Fibroblast of lung (primary cell): ENCODE measurements at regions not wholly inside any gene's neighbourhood (a gene's known extent, or its start where the extent isn't known, plus 50 kb on each side); places are given as distances from the start of the nearest gene placed in this dataset.

Experiments
- EZH2 ChIP-seq: IDR thresholded peaks from 2 replicates; pipeline ENCODE4 v1.5.1; 2012; ENCODE audit warnings: low read length, control low read depth, mild to moderate bottlenecking; ENCODE audit errors: missing control alignments
- TF ChIP-seq, protein P1 (sequence below), 2 donors: IDR thresholded peaks in 1 of 2; conservative IDR thresholded peaks in 1 of 2; 1 replicate in 1 of 2; 2 replicates in 1 of 2; pipeline ENCODE4 v1.5.1; 2011 to 2012; ENCODE audit warnings: low read length in 2 of 2, control low read depth in 1 of 2, inconsistent platforms in 1 of 2, low read depth in 1 of 2, mild to moderate bottlenecking in 1 of 2

DNA sequence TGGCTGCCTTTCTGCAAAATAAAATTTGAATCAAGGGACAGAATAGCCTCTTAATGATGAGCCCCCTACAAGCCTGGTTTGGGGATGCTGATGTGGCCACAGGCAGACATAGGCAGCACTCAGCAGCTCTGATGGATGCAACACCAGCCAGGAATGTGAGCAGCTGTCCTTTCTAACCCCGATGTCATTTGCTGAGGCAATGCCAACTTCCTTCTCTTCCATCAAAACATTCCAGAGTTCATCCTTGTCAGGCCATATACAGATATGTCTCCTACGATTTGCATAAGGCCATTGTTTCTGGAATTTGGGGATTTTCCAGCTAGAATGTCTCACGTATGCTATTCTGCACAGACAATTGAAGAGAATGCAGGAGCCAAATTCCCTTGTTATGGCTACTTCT is 52.1 kb upstream of the MYOCD start:
- TF ChIP-seq, protein P1, sequence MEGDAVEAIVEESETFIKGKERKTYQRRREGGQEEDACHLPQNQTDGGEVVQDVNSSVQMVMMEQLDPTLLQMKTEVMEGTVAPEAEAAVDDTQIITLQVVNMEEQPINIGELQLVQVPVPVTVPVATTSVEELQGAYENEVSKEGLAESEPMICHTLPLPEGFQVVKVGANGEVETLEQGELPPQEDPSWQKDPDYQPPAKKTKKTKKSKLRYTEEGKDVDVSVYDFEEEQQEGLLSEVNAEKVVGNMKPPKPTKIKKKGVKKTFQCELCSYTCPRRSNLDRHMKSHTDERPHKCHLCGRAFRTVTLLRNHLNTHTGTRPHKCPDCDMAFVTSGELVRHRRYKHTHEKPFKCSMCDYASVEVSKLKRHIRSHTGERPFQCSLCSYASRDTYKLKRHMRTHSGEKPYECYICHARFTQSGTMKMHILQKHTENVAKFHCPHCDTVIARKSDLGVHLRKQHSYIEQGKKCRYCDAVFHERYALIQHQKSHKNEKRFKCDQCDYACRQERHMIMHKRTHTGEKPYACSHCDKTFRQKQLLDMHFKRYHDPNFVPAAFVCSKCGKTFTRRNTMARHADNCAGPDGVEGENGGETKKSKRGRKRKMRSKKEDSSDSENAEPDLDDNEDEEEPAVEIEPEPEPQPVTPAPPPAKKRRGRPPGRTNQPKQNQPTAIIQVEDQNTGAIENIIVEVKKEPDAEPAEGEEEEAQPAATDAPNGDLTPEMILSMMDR (conservative IDR thresholded peaks at IDR 0.05 in 1 of 2, IDR thresholded peaks at IDR 0.05 in 1 of 2; ENCODE audit: low read depth in 1 of 2, low read length in 2 of 2) = no peak
- TF ChIP-seq EZH2 = no peak
